ENCODE measurements at regions not wholly inside any gene's neighbourhood (a gene's known extent, or its start where the extent isn't known, plus 50 kb on each side); places are given as distances from the start of the nearest gene placed in this dataset.

GRCh38 chr1:157286646-157287420, 148.6 kb upstream of the ETV3 start:
- Histone ChIP-seq H3K9me3 (ENCODE audit: control insufficient read depth, insufficient read depth, low read length) (no peaks in the 10 kb centered on the region), H3K4me2 (ENCODE audit: low read length) (no peak overlapping the region), H3K4me1 (ENCODE audit: control insufficient read depth, low read length) (no peaks in the 10 kb centered on the region), H3K27me3 (ENCODE audit: control insufficient read depth, low read length) (peaks cover 11% of the 10 kb centered on the region), H3K79me2 (ENCODE audit: control insufficient read depth, low read length) (no peaks in the 10 kb centered on the region), H3K9me2 (replicated peaks; ENCODE audit: control insufficient read depth, low read length) (no peaks in the 10 kb centered on the region), H3F3A (ENCODE audit: control insufficient read depth, insufficient read depth) (no peaks in the 10 kb centered on the region), H3K4me3 (ENCODE audit: low read length) (no peak overlapping the region), H3K36me3 (ENCODE audit: control insufficient read depth, low read length) (no peaks in the 10 kb centered on the region), H3K27ac (ENCODE audit: low read depth, low read length) (no peak overlapping the region), H4K20me1 (ENCODE audit: control insufficient read depth, insufficient read depth, low read depth, low read length) (no peaks in the 10 kb centered on the region)
- TF ChIP-seq CTCF (IDR thresholded peaks at IDR 0.05; ENCODE audit: low read depth, low read length, poor library complexity, severe bottlenecking) = no peak
- TF ChIP-seq EZH2phosphoT487 (IDR thresholded peaks at IDR 0.05; ENCODE audit: borderline replicate concordance, low read length) = no peak

DNA sequence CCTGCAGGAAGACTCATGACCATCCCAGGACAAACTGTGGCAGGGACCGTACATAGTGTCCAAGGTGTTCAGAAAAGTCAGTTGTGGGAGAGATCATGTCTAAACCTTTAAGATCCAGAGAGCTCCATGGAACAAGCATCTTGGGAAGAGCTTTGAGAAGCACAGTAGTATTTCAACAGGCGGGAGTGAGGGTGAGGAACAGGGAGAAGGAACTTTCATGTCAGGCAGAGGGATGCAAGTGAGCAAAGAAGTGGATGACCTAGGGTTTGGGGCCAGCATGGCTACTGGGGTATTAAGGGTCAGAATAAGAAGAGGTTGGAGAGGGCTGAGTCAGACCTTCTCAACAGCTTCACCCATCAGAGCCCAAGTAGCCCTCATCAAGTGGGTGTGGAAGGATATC, 147.9 kb upstream of the ETV3 start:
- TF ChIP-seq EZH2phosphoT487 (IDR thresholded peaks at IDR 0.05; ENCODE audit: borderline replicate concordance, low read length) (no peak), CTCF (IDR thresholded peaks at IDR 0.05; ENCODE audit: low read depth, low read length, poor library complexity, severe bottlenecking) (no peak)
- no peaks in the 10 kb centered on the region for H3F3A ChIP-seq (ENCODE audit: control insufficient read depth, insufficient read depth)

DNA sequence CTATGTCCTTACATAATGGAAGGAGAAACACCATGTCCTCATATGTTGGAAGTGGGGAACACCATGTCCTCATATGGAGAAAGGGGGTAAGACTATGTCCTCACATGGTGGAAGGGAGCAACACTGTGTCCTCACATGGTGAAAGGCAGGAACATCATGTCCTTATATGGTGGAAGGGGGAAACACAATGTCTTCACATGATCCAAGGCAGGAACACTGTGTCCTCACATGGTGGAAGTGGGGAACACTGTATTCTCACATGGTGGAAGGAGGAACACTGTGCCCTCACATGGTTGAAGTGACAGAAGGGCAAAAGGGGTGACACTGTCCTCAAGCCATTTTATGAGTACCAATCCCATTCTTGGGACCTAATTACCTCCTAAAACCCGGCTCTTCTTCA, 146.3 kb upstream of the ETV3 start:
- no peaks in the 10 kb centered on the region for H3K36me3 ChIP-seq (ENCODE audit: control insufficient read depth, low read length)
- H3K9me2 ChIP-seq (replicated peaks; ENCODE audit: control insufficient read depth, low read length) = no peaks in the 10 kb centered on the region
- no peak overlapping the region for H3K27ac ChIP-seq (ENCODE audit: low read depth, low read length)
- no peak overlapping the region for H3K4me3 ChIP-seq (ENCODE audit: low read length)
- H3K4me2 ChIP-seq (ENCODE audit: low read length) = no peak overlapping the region
- no peaks in the 10 kb centered on the region for H3K79me2 ChIP-seq (ENCODE audit: control insufficient read depth, low read length)
- TF ChIP-seq CTCF (IDR thresholded peaks at IDR 0.05; ENCODE audit: low read depth, low read length, poor library complexity, severe bottlenecking) = no peak
- no peak for TF ChIP-seq EZH2phosphoT487 (IDR thresholded peaks at IDR 0.05; ENCODE audit: borderline replicate concordance, low read length)
- no peaks in the 10 kb centered on the region for H3K4me1 ChIP-seq (ENCODE audit: control insufficient read depth, low read length)
- no peaks in the 10 kb centered on the region for H4K20me1 ChIP-seq (ENCODE audit: control insufficient read depth, insufficient read depth, low read depth, low read length)
- H3F3A ChIP-seq (ENCODE audit: control insufficient read depth, insufficient read depth) = no peaks in the 10 kb centered on the region
- peaks cover 13% of the 10 kb centered on the region; the same call in 1 of the 2 replicates for H3K27me3 ChIP-seq (ENCODE audit: control insufficient read depth, low read length)
- no peaks in the 10 kb centered on the region for H3K9me3 ChIP-seq (ENCODE audit: control insufficient read depth, insufficient read depth, low read length)

More for the DNA sequence above, 147.9 kb upstream of the ETV3 start:
- Histone ChIP-seq H3K79me2 (ENCODE audit: control insufficient read depth, low read length) (no peaks in the 10 kb centered on the region), H4K20me1 (ENCODE audit: control insufficient read depth, insufficient read depth, low read depth, low read length) (no peaks in the 10 kb centered on the region), H3K36me3 (ENCODE audit: control insufficient read depth, low read length) (no peaks in the 10 kb centered on the region), H3K9me3 (ENCODE audit: control insufficient read depth, insufficient read depth, low read length) (no peaks in the 10 kb centered on the region), H3K27me3 (ENCODE audit: control insufficient read depth, low read length) (peaks cover 12% of the 10 kb centered on the region; the same call in 1 of the 2 replicates), H3K9me2 (replicated peaks; ENCODE audit: control insufficient read depth, low read length) (no peaks in the 10 kb centered on the region), H3K4me1 (ENCODE audit: control insufficient read depth, low read length) (no peaks in the 10 kb centered on the region), H3K27ac (ENCODE audit: low read depth, low read length) (no peak overlapping the region), H3K4me3 (ENCODE audit: low read length) (no peak overlapping the region), H3K4me2 (ENCODE audit: low read length) (no peak overlapping the region)
